Activated CD8-positive, alpha-beta T cell treated with anti-CD3 and anti-CD28 coated beads for 36 hours (primary cell): ENCODE measurements at regions not wholly inside any gene's neighbourhood (a gene's known extent, or its start where the extent isn't known, plus 50 kb on each side); places are given as distances from the start of the nearest gene placed in this dataset.

Source experiments
- ATAC-seq: fragments of 200-7000 bp; cut with Tn5 transposase; one replicate; pipeline ENCODE4 v1.10.0; 2021; ENCODE audit warnings: mild to moderate bottlenecking, moderate library complexity
- CTCF ChIA-PET: fragments of 350-600 bp; sonication (Branson Sonifier 250); formaldehyde crosslinking; loops from one replicate; lab custom pipeline; 2021; ENCODE audit warnings: antibody characterized with exemption; lab: Charles Lee
- POLR2A ChIA-PET: fragments of 350-600 bp; sonication (Branson Sonifier 250); formaldehyde crosslinking; loops from one replicate; lab custom pipeline; 2021; ENCODE audit warnings: antibody characterized with exemption; lab: Charles Lee
- DNase-seq: peaks from one replicate; pipeline ENCODE4 v3.0.0-alpha.2; 2020
- H3K27ac Mint-ChIP-seq: one replicate; pipeline ENCODE4 v1.8.0; 2021; ENCODE audit warnings: mild to moderate bottlenecking, mixed read lengths
- H3K27me3 Mint-ChIP-seq: one replicate; pipeline ENCODE4 v1.8.0; 2021; ENCODE audit warnings: mixed read lengths
- H3K36me3 Mint-ChIP-seq: one replicate; pipeline ENCODE4 v1.8.0; 2021; ENCODE audit warnings: low read depth, mixed read lengths
- H3K4me1 Mint-ChIP-seq: one replicate; pipeline ENCODE4 v1.8.0; 2021; ENCODE audit warnings: low read depth, mixed read lengths
- H3K4me3 Mint-ChIP-seq: one replicate; pipeline ENCODE4 v1.8.0; 2021; ENCODE audit warnings: mild to moderate bottlenecking, moderate library complexity, mixed read lengths
- H3K9me3 Mint-ChIP-seq: one replicate; pipeline ENCODE4 v1.8.0; 2021; ENCODE audit warnings: mixed read lengths
- CTCF ChIP-seq: fragments of 200-600 bp; IDR thresholded peaks from one replicate; pipeline ENCODE4 v1.8.0; 2022; ENCODE audit warnings: antibody characterized with exemption, mild to moderate bottlenecking
- intact Hi-C: fragments of 100-400 bp; cut with micrococcal nuclease; formaldehyde crosslinking; loops from one replicate; pipeline ENCODE4 v1.10.0; 2022

- H3K27me3 Mint-ChIP-seq, result peaks cover 2% of the 10 kb centered on the region
Observed at GRCh38 chr6:8218861-8219260, 116.5 kb upstream of the EEF1E1 start.

GRCh38 chr6:8215631-8216030, 113.3 kb upstream of the EEF1E1 start:
- no peaks in the 10 kb centered on the region for H3K9me3 Mint-ChIP-seq
- DNase-seq (no peak), ATAC-seq (no peak)
- POLR2A ChIA-PET, result no interaction called here
- CTCF ChIA-PET, result interaction anchor here (2.8 kb wide), 1 partner anchor 84 kb away, joined by 16 read pairs; no protein-coding TSS in a partner anchor
- intact Hi-C loops, result no loop called here
- H3K4me1 Mint-ChIP-seq, result no peaks in the 10 kb centered on the region
- no peak for TF ChIP-seq CTCF
- no peaks in the 10 kb centered on the region for H3K36me3 Mint-ChIP-seq
- peaks cover 4% of the 10 kb centered on the region for H3K27me3 Mint-ChIP-seq
- no peak overlapping the region for H3K4me3 Mint-ChIP-seq
- no peak overlapping the region for H3K27ac Mint-ChIP-seq

More at GRCh38 chr6:8218861-8219260, 116.5 kb upstream of the EEF1E1 start:
- intact Hi-C loops, result loop anchor here (1.0 kb wide), 1 partner anchor 88 kb away; no protein-coding TSS in a partner anchor
- CTCF ChIA-PET, result interaction anchor here (0.6 to 3.5 kb wide), 54 partner anchors 8 to 874 kb away, joined by 3 to 145 read pairs (median 4); partner anchors contain the start of genes BMP6 and EEF1E1
- TF ChIP-seq CTCF, result no peak
- no peaks in the 10 kb centered on the region for H3K36me3 Mint-ChIP-seq
- DNase-seq (no peak), ATAC-seq (no peak)
- POLR2A ChIA-PET, result no interaction called here
- no peaks in the 10 kb centered on the region for H3K9me3 Mint-ChIP-seq
- no peak overlapping the region for H3K4me3 Mint-ChIP-seq
- H3K27ac Mint-ChIP-seq, result no peak overlapping the region
- no peaks in the 10 kb centered on the region for H3K4me1 Mint-ChIP-seq

GRCh38 chr6:8213995-8214394, 111.6 kb upstream of the EEF1E1 start:
- no peaks in the 10 kb centered on the region for H3K4me1 Mint-ChIP-seq
- peaks cover 4% of the 10 kb centered on the region for H3K27me3 Mint-ChIP-seq
- no peak for DNase-seq
- no peak for TF ChIP-seq CTCF
- no peak overlapping the region for H3K4me3 Mint-ChIP-seq
- CTCF ChIA-PET, result interaction anchor here (2.8 kb wide), 1 partner anchor 83 kb away, joined by 16 read pairs; no protein-coding TSS in a partner anchor
- POLR2A ChIA-PET, result no interaction called here
- ATAC-seq, result no peak
- H3K36me3 Mint-ChIP-seq, result no peaks in the 10 kb centered on the region
- no peaks in the 10 kb centered on the region for H3K9me3 Mint-ChIP-seq
- intact Hi-C loops, result no loop called here
- no peak overlapping the region for H3K27ac Mint-ChIP-seq

GRCh38 chr6:8212720-8213434, 110.5 kb upstream of the EEF1E1 start:
- Mint-ChIP-seq H3K4me3 (no peak overlapping the region), H3K27me3 (peaks cover 4% of the 10 kb centered on the region), H3K4me1 (no peaks in the 10 kb centered on the region), H3K27ac (no peak overlapping the region), H3K36me3 (no peaks in the 10 kb centered on the region), H3K9me3 (no peaks in the 10 kb centered on the region)
- ATAC-seq (no peak), DNase-seq (no peak)
- ChIA-PET CTCF (no interaction called here), POLR2A (no interaction called here)
- intact Hi-C loops, result no loop called here
- TF ChIP-seq CTCF, result no peak

- CTCF ChIA-PET, result interaction anchor here (2.8 kb wide), 1 partner anchor 12 kb away, joined by 15 read pairs; no protein-coding TSS in a partner anchor
Observed at GRCh38 chr6:8207869-8208191, 105.5 kb upstream of the EEF1E1 start.

More at GRCh38 chr6:8207869-8208191, 105.5 kb upstream of the EEF1E1 start:
- no peaks in the 10 kb centered on the region for H3K4me1 Mint-ChIP-seq
- H3K27ac Mint-ChIP-seq, result no peak overlapping the region
- no peak for TF ChIP-seq CTCF
- intact Hi-C loops, result no loop called here
- H3K36me3 Mint-ChIP-seq, result no peaks in the 10 kb centered on the region
- POLR2A ChIA-PET, result interaction anchor here (0.9 kb wide), 1 partner anchor 19 kb away, joined by 5 read pairs; no protein-coding TSS in a partner anchor
- no peak overlapping the region for H3K4me3 Mint-ChIP-seq
- ATAC-seq, result no peak
- H3K9me3 Mint-ChIP-seq, result no peaks in the 10 kb centered on the region
- no peak for DNase-seq
- H3K27me3 Mint-ChIP-seq, result peaks cover 9% of the 10 kb centered on the region
